CD8-positive, alpha-beta memory T cell (primary cell): ENCODE measurements at regions not wholly inside any gene's neighbourhood (a gene's known extent, or its start where the extent isn't known, plus 50 kb on each side); places are given as distances from the start of the nearest gene placed in this dataset.
"Not testable (repeated sequence)": the region's sequence is repeated elsewhere in the genome, so short reads cannot be mapped to it uniquely, and the experiment has no call there.

ENCODE experiments used
- CTCF ChIA-PET: fragments of 350-600 bp; sonication (Branson Sonifier 250); formaldehyde crosslinking; loops from one replicate; lab custom pipeline; 2021; ENCODE audit warnings: antibody characterized with exemption; lab: Charles Lee
- POLR2A ChIA-PET: fragments of 350-600 bp; sonication (Branson Sonifier 250); formaldehyde crosslinking; loops from one replicate; lab custom pipeline; 2021; ENCODE audit warnings: antibody characterized with exemption; lab: Charles Lee
- DNase-seq, 5 donors: peaks; one replicate each; pipeline versions ENCODE4 v3.0.0 to v3.0.0-alpha.2; 2020 to 2022; ENCODE audit warnings: mixed read lengths in 1 of 5
- H3K27ac ChIP-seq: one replicate; pipeline ENCODE4 v1.7.0; 2013; ENCODE audit warnings: low read depth, mild to moderate bottlenecking, low read length, moderate library complexity
- H3K27me3 ChIP-seq: 2 replicates; pipeline ENCODE4 v1.7.0; 2013; ENCODE audit warnings: low read length, mild to moderate bottlenecking; ENCODE audit not compliant: insufficient read depth, poor library complexity, severe bottlenecking
- H3K36me3 ChIP-seq: 2 replicates; pipeline ENCODE4 v1.7.0; 2013; ENCODE audit warnings: mild to moderate bottlenecking, low read length, moderate library complexity; ENCODE audit not compliant: insufficient read depth
- H3K4me1 ChIP-seq: 2 replicates; pipeline ENCODE4 v1.7.0; 2013; ENCODE audit warnings: mild to moderate bottlenecking, low read length, moderate library complexity; ENCODE audit not compliant: insufficient read depth
- H3K4me3 ChIP-seq: 2 replicates; pipeline ENCODE4 v1.7.0; 2013; ENCODE audit warnings: mild to moderate bottlenecking, low read length
- H3K9me3 ChIP-seq: 2 replicates; pipeline ENCODE4 v1.7.0; 2013; ENCODE audit warnings: mild to moderate bottlenecking, low read length
- H3K27ac Mint-ChIP-seq, 8 donors: one replicate each; pipeline ENCODE4 v1.8.0; 2020 to 2021; ENCODE audit warnings: mixed read lengths in 8 of 8, mild to moderate bottlenecking in 6 of 8, inconsistent platforms in 3 of 8, moderate library complexity in 3 of 8
- H3K27me3 Mint-ChIP-seq, 2 donors: one replicate each; pipeline ENCODE4 v1.8.0; 2020 to 2021; ENCODE audit warnings: mixed read lengths in 2 of 2, mild to moderate bottlenecking in 1 of 2, moderate library complexity in 1 of 2
- H3K36me3 Mint-ChIP-seq, 3 donors: one replicate each; pipeline ENCODE4 v1.8.0; 2020 to 2021; ENCODE audit warnings: mixed read lengths in 3 of 3, inconsistent platforms in 1 of 3, mild to moderate bottlenecking in 1 of 3
- H3K4me1 Mint-ChIP-seq, 3 donors: one replicate each; pipeline ENCODE4 v1.8.0; 2020 to 2021; ENCODE audit warnings: mixed read lengths in 3 of 3, inconsistent platforms in 1 of 3, mild to moderate bottlenecking in 1 of 3
- H3K4me3 Mint-ChIP-seq, 7 donors: one replicate each; pipeline ENCODE4 v1.8.0; 2020 to 2021; ENCODE audit warnings: mixed read lengths in 7 of 7, mild to moderate bottlenecking in 6 of 7, moderate library complexity in 4 of 7, inconsistent platforms in 2 of 7
- H3K9me3 Mint-ChIP-seq, 5 donors: one replicate each; pipeline ENCODE4 v1.8.0; 2020 to 2022; ENCODE audit warnings: mixed read lengths in 5 of 5, mild to moderate bottlenecking in 3 of 5, moderate library complexity in 2 of 5, inconsistent platforms in 1 of 5

DNA sequence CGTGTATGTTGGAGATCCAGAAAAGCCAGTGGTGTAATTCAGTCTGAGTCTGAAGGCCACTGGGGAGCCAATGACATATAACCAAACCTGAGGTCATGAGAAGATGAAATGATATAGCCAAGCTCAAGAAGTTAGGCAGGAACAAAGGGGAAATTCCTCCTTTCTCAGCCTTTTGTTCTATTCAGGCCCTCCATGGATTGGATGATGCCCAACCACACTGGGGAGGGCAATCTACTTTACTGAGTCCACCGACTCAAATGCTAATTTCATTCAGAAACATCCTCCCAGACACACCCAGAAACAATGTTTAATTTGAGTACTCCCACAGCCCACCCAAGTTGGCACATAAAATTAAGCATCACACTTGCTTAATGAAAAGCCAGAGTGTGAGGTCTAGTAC lies 183.6 kb downstream of the GJA1 start:
- H3K9me3 ChIP-seq: no peaks in the 10 kb centered on the region
- H3K9me3 Mint-ChIP-seq: peaks cover 0 to 2% (median 0%) of the 10 kb centered on the region in 5 donors
- no peak overlapping the region for H3K27ac Mint-ChIP-seq
- no peaks in the 10 kb centered on the region for H3K36me3 Mint-ChIP-seq
- H3K27ac ChIP-seq: no peak overlapping the region
- H3K27me3 Mint-ChIP-seq: no peaks in the 10 kb centered on the region
- no peaks in the 10 kb centered on the region for H3K27me3 ChIP-seq
- ChIA-PET POLR2A (no interaction called here), CTCF (no interaction called here)
- no peak for DNase-seq
- no peaks in the 10 kb centered on the region for H3K4me1 Mint-ChIP-seq
- H3K4me3 ChIP-seq: no peak overlapping the region
- no peak overlapping the region for H3K4me3 Mint-ChIP-seq
- no peaks in the 10 kb centered on the region for H3K4me1 ChIP-seq
- H3K36me3 ChIP-seq: no peaks in the 10 kb centered on the region

DNA sequence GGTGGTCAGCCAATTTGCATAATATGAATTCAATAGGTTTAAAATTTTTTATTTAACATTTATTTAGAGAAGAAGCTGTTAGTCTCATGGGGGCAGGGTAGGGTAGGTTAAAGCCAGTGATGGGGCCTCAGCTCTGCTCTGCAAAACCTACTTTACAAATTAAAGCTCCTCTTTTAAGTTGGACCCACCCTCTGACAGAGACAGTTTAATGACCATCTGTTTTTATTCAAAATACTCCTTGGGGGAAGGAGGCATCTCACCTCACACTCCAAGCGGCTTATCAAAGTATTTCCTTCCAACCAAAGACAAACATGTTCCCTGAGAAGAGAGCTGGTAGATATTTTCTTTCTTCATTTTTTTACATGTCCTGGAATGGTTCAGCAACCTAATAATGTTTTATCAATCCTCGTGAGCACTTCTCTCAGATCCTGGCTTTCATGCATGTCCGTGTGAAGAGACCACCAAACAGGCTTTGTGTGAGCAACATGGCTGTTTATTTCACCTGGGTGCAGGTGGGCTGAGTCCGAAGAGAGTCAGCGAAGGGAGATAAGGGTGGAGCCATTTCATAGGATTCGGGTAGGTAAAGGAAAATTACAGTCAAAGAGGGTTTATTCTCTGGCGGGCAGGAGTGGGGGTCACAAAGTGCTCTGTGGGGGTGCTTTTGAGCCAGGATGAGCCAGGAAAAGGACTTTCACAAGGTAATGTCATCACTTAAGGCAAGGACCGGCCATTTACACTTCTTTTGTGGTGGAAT lies 184.7 kb downstream of the GJA1 start:
- no peaks in the 10 kb centered on the region for H3K9me3 ChIP-seq
- no peaks in the 10 kb centered on the region for H3K36me3 ChIP-seq
- CTCF ChIA-PET: no interaction called here
- H3K27me3 Mint-ChIP-seq: peaks cover 0 to 2% of the 10 kb centered on the region in 2 donors
- H3K4me1 ChIP-seq: no peaks in the 10 kb centered on the region
- peaks cover 0 to 4% (median 2%) of the 10 kb centered on the region in 5 donors for H3K9me3 Mint-ChIP-seq
- H3K27ac Mint-ChIP-seq: no peak overlapping the region
- H3K4me1 Mint-ChIP-seq: no peaks in the 10 kb centered on the region
- POLR2A ChIA-PET: no interaction called here
- no peaks in the 10 kb centered on the region for H3K27me3 ChIP-seq
- H3K36me3 Mint-ChIP-seq: no peaks in the 10 kb centered on the region
- H3K4me3 Mint-ChIP-seq: peak overlapping the region in 1 of 7 donors; percentile 3
- H3K27ac ChIP-seq: no peak overlapping the region
- no peak for DNase-seq
- no peak overlapping the region for H3K4me3 ChIP-seq

DNA sequence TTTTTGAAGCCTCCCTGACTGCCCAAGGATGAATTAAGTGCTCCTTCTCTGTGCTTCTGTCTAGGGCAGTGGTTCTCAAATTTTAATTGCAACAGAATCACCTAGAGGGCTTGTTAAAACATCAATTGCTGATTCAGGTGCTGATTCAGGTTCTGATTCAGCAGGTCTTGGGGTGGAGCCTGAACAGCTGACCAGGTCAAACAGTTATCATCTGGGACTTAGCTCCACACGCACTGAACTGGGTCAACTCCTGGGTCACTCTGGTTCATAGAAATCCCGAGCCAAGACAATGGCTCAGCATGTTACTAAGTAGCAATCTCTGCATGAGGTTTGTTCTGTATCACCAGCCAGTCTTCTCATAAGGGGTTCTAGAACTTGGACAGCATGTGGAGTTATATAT lies 192.3 kb downstream of the GJA1 start:
- Histone ChIP-seq H3K27ac (no peak overlapping the region), H3K4me3 (no peak overlapping the region), H3K27me3 (no peaks in the 10 kb centered on the region), H3K36me3 (no peaks in the 10 kb centered on the region), H3K9me3 (no peaks in the 10 kb centered on the region), H3K4me1 (no peaks in the 10 kb centered on the region)
- no peak overlapping the region for H3K4me3 Mint-ChIP-seq
- H3K36me3 Mint-ChIP-seq: no peaks in the 10 kb centered on the region
- no peaks in the 10 kb centered on the region for H3K4me1 Mint-ChIP-seq
- H3K27me3 Mint-ChIP-seq: peaks cover 0 to 2% of the 10 kb centered on the region in 2 donors
- CTCF ChIA-PET: no interaction called here
- H3K9me3 Mint-ChIP-seq: peaks cover 2 to 16% (median 4%) of the 10 kb centered on the region in 5 donors
- H3K27ac Mint-ChIP-seq: no peak overlapping the region
- no peak for DNase-seq
- POLR2A ChIA-PET: no interaction called here

DNA sequence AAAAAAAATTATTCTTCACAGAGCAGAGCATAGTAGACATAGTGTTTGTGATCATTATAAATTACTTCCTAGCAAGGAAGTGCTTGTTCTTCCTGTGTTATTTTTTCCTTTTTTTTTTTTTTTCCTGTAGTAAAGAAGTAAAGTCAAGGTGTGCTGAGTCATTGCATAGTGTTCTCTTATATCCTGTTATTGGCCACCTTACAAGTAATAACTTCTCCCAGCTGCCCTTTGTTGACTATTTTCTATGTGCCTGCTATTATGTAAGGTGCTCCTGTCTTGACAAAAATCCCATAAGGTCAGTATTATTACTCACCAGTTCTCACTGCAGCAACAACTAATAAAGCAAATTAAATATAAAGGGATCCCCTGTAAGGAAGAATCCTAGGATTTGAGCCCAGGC lies 195.3 kb downstream of the GJA1 start:
- no peaks in the 10 kb centered on the region for H3K27me3 Mint-ChIP-seq
- H3K27ac Mint-ChIP-seq: no peak overlapping the region
- CTCF ChIA-PET: no interaction called here

DNA sequence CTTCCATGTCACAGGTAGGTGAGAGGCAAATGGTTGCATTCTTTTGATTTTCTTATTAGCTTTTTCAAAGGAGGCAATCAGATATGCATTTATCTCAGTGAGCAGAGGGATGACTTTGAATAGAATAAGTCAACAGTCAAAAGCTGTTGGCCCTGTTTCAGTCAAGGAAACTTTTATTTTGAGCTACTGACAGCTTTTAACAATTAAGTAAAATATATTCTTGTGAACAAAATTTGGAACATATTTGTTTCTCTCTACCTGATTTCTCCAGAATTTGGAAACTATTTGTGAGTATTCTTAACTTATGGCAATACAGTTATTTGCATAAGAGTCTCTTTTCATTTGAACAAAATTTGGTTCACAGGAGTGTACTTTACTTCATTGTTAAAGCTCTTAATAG lies 196.3 kb downstream of the GJA1 start:
- POLR2A ChIA-PET, H3K27me3 Mint-ChIP-seq, H3K4me3 Mint-ChIP-seq, H3K27me3 ChIP-seq, CTCF ChIA-PET, H3K27ac Mint-ChIP-seq, H3K9me3 ChIP-seq, H3K27ac ChIP-seq, H3K4me1 ChIP-seq, H3K36me3 Mint-ChIP-seq, H3K36me3 ChIP-seq, DNase-seq, H3K4me1 Mint-ChIP-seq, H3K4me3 ChIP-seq: not testable (repeated sequence)
- peaks cover 4 to 25% (median 6%) of the 10 kb centered on the region in 5 donors for H3K9me3 Mint-ChIP-seq

More for the DNA sequence above, 195.3 kb downstream of the GJA1 start:
- Mint-ChIP-seq H3K36me3 (no peaks in the 10 kb centered on the region), H3K4me1 (no peaks in the 10 kb centered on the region), H3K4me3 (no peak overlapping the region), H3K9me3 (peaks cover 3 to 21% (median 4%) of the 10 kb centered on the region in 5 donors)
- POLR2A ChIA-PET: no interaction called here
- Histone ChIP-seq H3K4me1 (no peaks in the 10 kb centered on the region), H3K36me3 (no peaks in the 10 kb centered on the region), H3K27me3 (no peaks in the 10 kb centered on the region), H3K9me3 (no peaks in the 10 kb centered on the region), H3K27ac (no peak overlapping the region), H3K4me3 (no peak overlapping the region)
- DNase-seq: no peak

DNA sequence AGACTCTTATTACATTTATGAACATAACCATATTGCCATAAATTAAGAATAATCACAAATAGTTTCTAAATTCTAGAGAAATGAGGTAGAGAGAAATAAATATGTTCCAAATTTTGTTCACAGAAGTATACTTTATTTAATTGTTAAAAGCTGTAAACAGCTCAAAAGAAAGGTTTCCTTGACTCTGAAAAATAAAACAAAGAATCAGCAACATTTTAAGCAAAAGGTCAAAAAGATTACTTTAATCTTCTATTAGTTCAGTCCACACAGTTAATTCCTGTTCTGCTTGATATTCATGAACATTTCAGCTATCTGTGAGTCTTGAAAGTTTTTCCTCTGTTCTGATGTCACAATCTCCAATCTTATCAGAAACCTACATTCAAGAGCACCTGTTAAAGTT lies 197.9 kb downstream of the GJA1 start:
- H3K9me3 Mint-ChIP-seq: peaks cover 4 to 26% (median 8%) of the 10 kb centered on the region in 5 donors
- Histone ChIP-seq H3K4me3 (no peak overlapping the region), H3K27ac (no peak overlapping the region), H3K9me3 (no peaks in the 10 kb centered on the region), H3K27me3 (no peaks in the 10 kb centered on the region), H3K4me1 (no peaks in the 10 kb centered on the region), H3K36me3 (no peaks in the 10 kb centered on the region)
- no peaks in the 10 kb centered on the region for H3K4me1 Mint-ChIP-seq
- H3K4me3 Mint-ChIP-seq: no peak overlapping the region
- H3K27me3 Mint-ChIP-seq: no peaks in the 10 kb centered on the region
- DNase-seq: no peak
- no peaks in the 10 kb centered on the region for H3K36me3 Mint-ChIP-seq
- CTCF ChIA-PET: no interaction called here
- no peak overlapping the region for H3K27ac Mint-ChIP-seq
- POLR2A ChIA-PET: no interaction called here

DNA sequence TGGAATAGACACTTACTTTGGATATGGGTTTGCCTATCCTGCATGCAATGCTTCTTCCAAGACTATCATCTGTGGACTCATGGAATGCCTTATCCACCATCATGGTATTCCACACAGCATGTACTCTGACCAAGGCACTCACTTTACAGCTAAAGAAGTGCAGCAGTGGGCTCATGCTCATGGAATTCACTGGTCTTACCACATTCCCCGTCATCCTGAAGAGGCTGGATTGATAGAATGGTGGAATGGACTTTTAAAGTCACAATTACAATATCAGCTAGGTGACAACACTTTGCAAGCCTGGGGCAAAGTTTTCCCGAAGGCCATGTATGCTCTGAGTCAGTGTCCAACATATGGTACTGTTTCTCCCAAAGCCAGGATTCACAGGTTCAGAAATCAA lies 199.1 kb downstream of the GJA1 start:
- H3K4me1 Mint-ChIP-seq, H3K36me3 ChIP-seq, DNase-seq, H3K4me3 Mint-ChIP-seq, H3K36me3 Mint-ChIP-seq, CTCF ChIA-PET, H3K9me3 ChIP-seq, H3K27ac Mint-ChIP-seq, POLR2A ChIA-PET, H3K27ac ChIP-seq, H3K27me3 Mint-ChIP-seq, H3K4me1 ChIP-seq, H3K4me3 ChIP-seq, H3K27me3 ChIP-seq: not testable (repeated sequence)
- peaks cover 4 to 26% (median 9%) of the 10 kb centered on the region in 5 donors for H3K9me3 Mint-ChIP-seq

DNA sequence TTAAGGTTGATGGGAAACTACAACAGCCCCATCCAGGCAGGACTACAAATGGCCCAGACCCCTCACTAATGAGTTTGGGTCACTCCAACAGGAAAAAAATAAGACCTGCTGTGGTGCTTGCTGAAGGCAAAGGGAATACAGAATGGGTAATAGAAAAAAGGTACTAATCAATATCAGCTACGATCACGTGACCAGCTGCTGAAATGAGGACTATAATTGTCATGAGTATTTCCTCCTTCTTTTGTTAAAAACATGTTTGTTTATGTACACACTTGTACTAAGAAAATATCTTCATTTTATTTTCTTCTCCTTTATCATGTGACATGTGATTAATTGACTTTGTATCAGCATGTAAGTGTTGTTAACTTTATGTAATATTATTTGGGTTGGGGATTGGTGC lies 199.9 kb downstream of the GJA1 start:
- H3K27me3 ChIP-seq: no peaks in the 10 kb centered on the region
- H3K36me3 Mint-ChIP-seq: no peaks in the 10 kb centered on the region
- H3K27ac Mint-ChIP-seq: no peak overlapping the region
- peaks cover 4 to 25% (median 9%) of the 10 kb centered on the region in 5 donors for H3K9me3 Mint-ChIP-seq
- ChIA-PET CTCF (no interaction called here), POLR2A (no interaction called here)
- H3K27ac ChIP-seq: no peak overlapping the region
- no peaks in the 10 kb centered on the region for H3K9me3 ChIP-seq
- H3K4me1 ChIP-seq: no peaks in the 10 kb centered on the region
- DNase-seq: no peak
- H3K4me1 Mint-ChIP-seq: no peaks in the 10 kb centered on the region
- no peaks in the 10 kb centered on the region for H3K36me3 ChIP-seq
- H3K4me3 Mint-ChIP-seq: no peak overlapping the region
- no peaks in the 10 kb centered on the region for H3K27me3 Mint-ChIP-seq
- no peak overlapping the region for H3K4me3 ChIP-seq
